B cell (primary cell): ENCODE measurements at regions not wholly inside any gene's neighbourhood (a gene's known extent, or its start where the extent isn't known, plus 50 kb on each side); places are given as distances from the start of the nearest gene placed in this dataset.
"Not testable (repeated sequence)": the region's sequence is repeated elsewhere in the genome, so short reads cannot be mapped to it uniquely, and the experiment has no call there.

Experiments used
- ATAC-seq: fragments of 200-7000 bp; cut with Tn5 transposase; one replicate; pipeline ENCODE4 v1.10.0; 2021; ENCODE audit warnings: low read depth, mild to moderate bottlenecking, moderate number of reproducible peaks, moderate library complexity
- CTCF ChIA-PET: fragments of 350-600 bp; sonication (Branson Sonifier 250); formaldehyde crosslinking; loops from one replicate; lab custom pipeline; 2021; ENCODE audit warnings: antibody characterized with exemption, inconsistent platforms; lab: Charles Lee
- POLR2A ChIA-PET: fragments of 350-600 bp; sonication (Branson Sonifier 250); formaldehyde crosslinking; loops from one replicate; lab custom pipeline; 2021; ENCODE audit warnings: antibody characterized with exemption; lab: Charles Lee
- DNase-seq: peaks from one replicate; pipeline ENCODE4 v3.0.0; 2013
- H2AFZ ChIP-seq: 2 replicates; pipeline ENCODE4 v1.6.1; 2012; ENCODE audit warnings: mild to moderate bottlenecking, low read depth, low read length; ENCODE audit not compliant: insufficient read depth, poor library complexity, severe bottlenecking
- H3K27ac ChIP-seq, 2 donors: 1 replicate in 1 of 2; 2 replicates in 1 of 2; pipeline ENCODE4 v1.5.1; 2012 to 2013; ENCODE audit warnings: low read length in 2 of 2, mild to moderate bottlenecking in 2 of 2, moderate library complexity in 1 of 2
- H3K27me3 ChIP-seq, 4 experiments: fragments of 200-600 bp in 1 of 4; sonication (generic) in 1 of 4; replicated peaks in 1 of 4; 1 replicate in 2 of 4; 2 replicates in 2 of 4; pipeline versions ENCODE4 v1.6.1 to v1.7.0; 2013 to 2016; ENCODE audit warnings: low read length in 3 of 4, mild to moderate bottlenecking in 2 of 4, mixed read lengths in 1 of 4, moderate library complexity in 1 of 4; ENCODE audit not compliant: insufficient read depth in 4 of 4, control insufficient read depth in 3 of 4; ENCODE audit errors: control extremely low read depth in 1 of 4
- H3K36me3 ChIP-seq, 2 experiments: replicated peaks in 1 of 2; 1 replicate in 1 of 2; 2 replicates in 1 of 2; pipeline versions ENCODE4 v1.6.1 to v1.7.1; 2013; ENCODE audit warnings: low read length in 1 of 2; ENCODE audit not compliant: insufficient read depth in 2 of 2, control insufficient read depth in 1 of 2; ENCODE audit errors: control extremely low read depth in 1 of 2, extremely low read depth in 1 of 2
- H3K4me1 ChIP-seq, 2 donors: fragments of 200-600 bp in 1 of 2; sonication (generic) in 1 of 2; 1 replicate in 1 of 2; 2 replicates in 1 of 2; pipeline versions ENCODE4 v1.5.1 to v1.6.1; 2013 to 2017; ENCODE audit warnings: low read length in 2 of 2; ENCODE audit not compliant: control insufficient read depth in 2 of 2, insufficient read depth in 2 of 2
- H3K4me2 ChIP-seq: replicated peaks from 2 replicates; pipeline ENCODE3; 2012; ENCODE audit warnings: mild to moderate bottlenecking, low read depth, low read length; ENCODE audit not compliant: poor library complexity, severe bottlenecking
- H3K4me3 ChIP-seq, 5 experiments: fragments of 200-600 bp in 1 of 5; sonication (generic) in 1 of 5; 1 replicate in 3 of 5; 2 replicates in 2 of 5; pipeline versions ENCODE4 v1.5.1 to v1.7.0; 2011 to 2016; ENCODE audit warnings: low read length in 4 of 5, mild to moderate bottlenecking in 4 of 5, low read depth in 2 of 5, control low read depth in 1 of 5, moderate library complexity in 1 of 5; ENCODE audit not compliant: insufficient read depth in 1 of 5; ENCODE audit errors: control extremely low read depth in 1 of 5, extremely low read depth in 1 of 5
- H3K79me2 ChIP-seq: fragments of 200-600 bp; sonication (generic); one replicate; pipeline ENCODE4 v1.6.0; 2016; ENCODE audit warnings: low read length; ENCODE audit not compliant: control insufficient read depth, insufficient read depth
- H3K9ac ChIP-seq: fragments of 200-600 bp; sonication (generic); 2 replicates; pipeline ENCODE4 v1.6.1; 2017; ENCODE audit warnings: mild to moderate bottlenecking, low read length, moderate library complexity
- H3K9me3 ChIP-seq, 3 donors: one replicate each; pipeline versions ENCODE4 v1.6.1 to v1.7.1; 2013; ENCODE audit warnings: low read length in 2 of 3; ENCODE audit not compliant: control insufficient read depth in 2 of 3, insufficient read depth in 1 of 3; ENCODE audit errors: control extremely low read depth in 1 of 3
- H4K20me1 ChIP-seq: 2 replicates; pipeline ENCODE4 v1.6.0; 2012; ENCODE audit warnings: mild to moderate bottlenecking, low read length; ENCODE audit not compliant: insufficient read depth, control insufficient read depth, poor library complexity, severe bottlenecking
- H3K27ac Mint-ChIP-seq: one replicate; pipeline ENCODE4 v1.8.0; 2021; ENCODE audit warnings: mixed read lengths
- H3K27me3 Mint-ChIP-seq: one replicate; pipeline ENCODE4 v1.8.0; 2021; ENCODE audit warnings: mixed read lengths
- H3K4me1 Mint-ChIP-seq: one replicate; pipeline ENCODE4 v1.8.0; 2021; ENCODE audit warnings: mixed read lengths
- H3K4me3 Mint-ChIP-seq: one replicate; pipeline ENCODE4 v1.8.0; 2021; ENCODE audit warnings: mixed read lengths
- H3K9me3 Mint-ChIP-seq: one replicate; pipeline ENCODE4 v1.8.0; 2022; ENCODE audit warnings: mixed read lengths; ENCODE audit not compliant: insufficient read depth
- EZH2 ChIP-seq: IDR thresholded peaks from 2 replicates; pipeline ENCODE4 v1.6.1; 2012; ENCODE audit warnings: borderline replicate concordance, low read depth, mild to moderate bottlenecking, moderate library complexity, low read length; ENCODE audit not compliant: insufficient read depth, poor library complexity, severe bottlenecking
- WGBS: methylation state at CpG from one replicate; pipeline ENCODE4 v1.1.5; 2013; ENCODE audit warnings: missing lambda C conversion rate; ENCODE audit not compliant: insufficient coverage; 5-methylcytosine and 5-hydroxymethylcytosine counted together
- intact Hi-C: fragments of 100-400 bp; cut with micrococcal nuclease; formaldehyde crosslinking; loops from one replicate; pipeline ENCODE4 v1.10.0; 2022
- TF ChIP-seq, protein P1 (sequence below): fragments of 200-600 bp; IDR thresholded peaks from one replicate; pipeline ENCODE4 v1.8.0; 2022; ENCODE audit warnings: antibody characterized with exemption, mild to moderate bottlenecking

DNA sequence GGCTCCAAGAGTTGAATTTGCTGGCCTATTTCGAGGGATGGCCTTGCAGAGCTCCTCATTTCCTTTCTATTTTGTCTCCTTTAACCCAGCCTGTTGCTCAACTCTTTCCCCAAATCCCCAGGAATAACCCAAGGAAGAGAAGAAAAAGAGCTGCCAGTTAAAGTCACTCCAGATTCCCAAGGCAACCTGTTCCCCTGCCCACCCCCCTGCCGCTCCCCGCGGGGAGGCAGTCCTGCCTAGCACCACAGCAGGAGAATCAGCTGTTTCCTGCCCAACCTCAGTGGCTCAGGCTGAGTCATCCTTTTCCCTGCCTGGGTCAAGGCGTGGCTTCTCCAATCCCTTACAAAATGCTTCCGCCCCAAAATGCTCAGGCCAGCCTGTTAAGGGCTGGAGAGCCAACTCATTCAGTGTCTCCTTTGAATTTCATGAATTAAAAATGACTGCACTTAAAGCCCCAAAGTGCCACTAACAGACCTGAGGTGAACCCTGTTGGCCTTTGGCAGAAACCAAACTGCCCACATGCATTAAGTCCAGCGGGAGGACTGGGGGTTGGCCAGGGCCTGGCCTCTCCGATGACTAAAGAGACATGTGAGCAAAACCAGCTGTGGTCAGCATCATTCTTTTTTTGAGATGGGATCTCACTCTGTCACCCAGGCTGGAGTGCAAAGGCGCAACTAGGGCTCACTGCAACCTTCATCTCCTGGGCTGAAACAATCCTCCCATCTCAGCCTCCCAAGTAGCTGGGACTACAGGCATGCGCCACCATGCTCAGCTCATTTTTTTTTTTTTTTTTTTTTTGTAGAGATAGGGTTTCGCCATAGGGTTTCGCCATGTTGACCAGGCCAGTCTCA, 83.2 kb upstream of the KIF5B start:
- Mint-ChIP-seq H3K9me3 (no peaks in the 10 kb centered on the region), H3K4me1 (no peaks in the 10 kb centered on the region), H3K27me3 (no peaks in the 10 kb centered on the region), H3K4me3 (no peak overlapping the region), H3K27ac (no peak overlapping the region)
- no peak overlapping the region for H3K4me3 ChIP-seq
- TF ChIP-seq, protein P1, sequence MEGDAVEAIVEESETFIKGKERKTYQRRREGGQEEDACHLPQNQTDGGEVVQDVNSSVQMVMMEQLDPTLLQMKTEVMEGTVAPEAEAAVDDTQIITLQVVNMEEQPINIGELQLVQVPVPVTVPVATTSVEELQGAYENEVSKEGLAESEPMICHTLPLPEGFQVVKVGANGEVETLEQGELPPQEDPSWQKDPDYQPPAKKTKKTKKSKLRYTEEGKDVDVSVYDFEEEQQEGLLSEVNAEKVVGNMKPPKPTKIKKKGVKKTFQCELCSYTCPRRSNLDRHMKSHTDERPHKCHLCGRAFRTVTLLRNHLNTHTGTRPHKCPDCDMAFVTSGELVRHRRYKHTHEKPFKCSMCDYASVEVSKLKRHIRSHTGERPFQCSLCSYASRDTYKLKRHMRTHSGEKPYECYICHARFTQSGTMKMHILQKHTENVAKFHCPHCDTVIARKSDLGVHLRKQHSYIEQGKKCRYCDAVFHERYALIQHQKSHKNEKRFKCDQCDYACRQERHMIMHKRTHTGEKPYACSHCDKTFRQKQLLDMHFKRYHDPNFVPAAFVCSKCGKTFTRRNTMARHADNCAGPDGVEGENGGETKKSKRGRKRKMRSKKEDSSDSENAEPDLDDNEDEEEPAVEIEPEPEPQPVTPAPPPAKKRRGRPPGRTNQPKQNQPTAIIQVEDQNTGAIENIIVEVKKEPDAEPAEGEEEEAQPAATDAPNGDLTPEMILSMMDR: no peak
- no peak for TF ChIP-seq EZH2
- no peak overlapping the region for H3K27ac ChIP-seq
- H3K9me3 ChIP-seq: no peaks in the 10 kb centered on the region
- intact Hi-C loops: no loop called here
- WGBS: 37% methylated on average over 9 of the region's 12 CpGs
- CTCF ChIA-PET: no interaction called here
- DNase-seq: no peak
- POLR2A ChIA-PET: no interaction called here
- no peak overlapping the region for H2AFZ ChIP-seq
- no peak overlapping the region for H3K9ac ChIP-seq
- no peaks in the 10 kb centered on the region for H3K27me3 ChIP-seq
- H3K4me1 ChIP-seq: no peaks in the 10 kb centered on the region
- no peaks in the 10 kb centered on the region for H4K20me1 ChIP-seq
- H3K4me2 ChIP-seq: no peak overlapping the region
- no peak for ATAC-seq
- no peaks in the 10 kb centered on the region for H3K36me3 ChIP-seq
- no peaks in the 10 kb centered on the region for H3K79me2 ChIP-seq

DNA sequence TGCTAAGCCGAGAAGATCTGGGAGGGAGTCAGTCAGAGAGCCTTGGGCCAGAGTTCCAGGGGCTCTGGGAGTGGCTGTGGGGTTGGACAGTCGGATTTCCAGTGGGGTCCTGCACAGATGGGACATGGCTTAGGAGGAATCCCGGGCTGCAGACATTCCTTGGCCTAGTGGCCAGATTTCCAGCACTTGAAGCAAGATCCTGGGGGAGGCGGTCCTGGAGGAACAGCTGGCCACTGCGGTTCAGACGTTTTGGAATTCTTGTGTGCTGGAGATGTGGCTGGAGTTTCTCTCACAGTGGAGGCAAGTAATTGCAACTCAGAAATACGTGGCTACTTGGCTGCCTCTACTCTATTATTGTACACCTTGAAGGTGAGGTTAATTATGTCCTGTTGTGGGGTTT, 80.7 kb upstream of the KIF5B start:
- H3K27ac ChIP-seq, H3K27me3 Mint-ChIP-seq, H4K20me1 ChIP-seq, H3K4me1 Mint-ChIP-seq, H3K4me1 ChIP-seq, H3K4me2 ChIP-seq, ATAC-seq, CTCF ChIA-PET, H3K4me3 ChIP-seq, H3K27ac Mint-ChIP-seq, H3K27me3 ChIP-seq, H3K9me3 ChIP-seq, H3K9ac ChIP-seq, H3K79me2 ChIP-seq, H3K4me3 Mint-ChIP-seq, H2AFZ ChIP-seq, H3K36me3 ChIP-seq, H3K9me3 Mint-ChIP-seq, intact Hi-C loops, DNase-seq, POLR2A ChIA-PET: not testable (repeated sequence)
- 92% methylated on average over 4 of the region's 7 CpGs for WGBS

DNA sequence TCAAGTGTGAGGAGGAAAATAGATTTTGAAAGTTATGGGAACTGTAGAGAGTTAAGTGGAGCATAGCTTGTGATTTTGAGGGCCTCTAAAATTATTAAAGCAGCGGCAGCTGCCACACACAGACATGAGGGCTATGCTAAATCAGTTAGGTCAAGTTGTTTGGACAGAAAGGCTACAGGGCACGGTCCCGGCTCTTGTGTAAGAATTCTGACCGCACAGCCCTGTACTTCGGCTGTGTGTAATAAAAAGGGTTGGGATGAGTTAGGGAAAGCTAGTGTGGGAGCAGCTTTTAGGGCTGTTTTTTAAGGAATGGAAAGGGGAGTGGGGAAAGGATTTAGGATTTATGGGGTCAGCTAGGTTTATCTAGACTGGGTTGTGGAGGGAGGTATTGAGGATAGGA, 79.6 kb upstream of the KIF5B start:
- H3K79me2 ChIP-seq, H2AFZ ChIP-seq, H3K36me3 ChIP-seq, H3K4me1 ChIP-seq, ATAC-seq, H3K27ac Mint-ChIP-seq, H4K20me1 ChIP-seq, intact Hi-C loops, DNase-seq, H3K9me3 ChIP-seq, H3K9me3 Mint-ChIP-seq, POLR2A ChIA-PET, H3K27me3 Mint-ChIP-seq, H3K4me3 Mint-ChIP-seq, H3K9ac ChIP-seq, H3K4me3 ChIP-seq, H3K4me1 Mint-ChIP-seq, H3K4me2 ChIP-seq, H3K27me3 ChIP-seq, H3K27ac ChIP-seq: not testable (repeated sequence)
- WGBS: 85% methylated on average over 5 of the region's 5 CpGs
- CTCF ChIA-PET: interaction anchor here (0.5 kb wide), 1 partner anchor 618 kb away, joined by 3 read pairs; no protein-coding TSS in a partner anchor
